HG02852 (cell line): ENCODE measurements at regions not wholly inside any gene's neighbourhood (a gene's known extent, or its start where the extent isn't known, plus 50 kb on each side); places are given as distances from the start of the nearest gene placed in this dataset.
"Not testable (repeated sequence)": the region's sequence is repeated elsewhere in the genome, so short reads cannot be mapped to it uniquely, and the experiment has no call there.

ENCODE experiments used
- ATAC-seq: cut with Tn5 transposase; IDR thresholded peaks from one replicate; pipeline ENCODE4 v1.9.1; 2021; ENCODE audit warnings: mild to moderate bottlenecking, moderate library complexity; ENCODE audit not compliant: unreplicated experiment

DNA sequence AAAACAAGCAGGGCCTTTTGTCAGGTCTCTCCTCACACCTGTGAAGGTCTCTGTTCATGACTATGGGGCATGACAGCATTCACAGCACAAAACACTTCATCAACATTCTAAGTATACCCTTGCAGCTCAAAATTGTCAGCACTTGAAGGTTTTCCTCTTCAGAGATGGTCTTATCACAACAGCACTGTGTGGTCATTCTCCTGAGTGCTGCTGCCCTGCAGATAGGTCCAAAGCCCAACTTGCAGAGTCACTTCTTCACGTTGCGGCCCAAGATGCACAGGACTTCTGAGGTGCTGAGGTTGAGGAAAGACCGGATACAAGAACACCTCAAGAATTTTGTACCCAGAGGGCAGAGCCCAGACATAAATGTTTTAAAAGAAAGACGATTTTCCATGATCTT, 574.5 kb downstream of the UQCRFS1 start:
- ATAC-seq: no peak

DNA sequence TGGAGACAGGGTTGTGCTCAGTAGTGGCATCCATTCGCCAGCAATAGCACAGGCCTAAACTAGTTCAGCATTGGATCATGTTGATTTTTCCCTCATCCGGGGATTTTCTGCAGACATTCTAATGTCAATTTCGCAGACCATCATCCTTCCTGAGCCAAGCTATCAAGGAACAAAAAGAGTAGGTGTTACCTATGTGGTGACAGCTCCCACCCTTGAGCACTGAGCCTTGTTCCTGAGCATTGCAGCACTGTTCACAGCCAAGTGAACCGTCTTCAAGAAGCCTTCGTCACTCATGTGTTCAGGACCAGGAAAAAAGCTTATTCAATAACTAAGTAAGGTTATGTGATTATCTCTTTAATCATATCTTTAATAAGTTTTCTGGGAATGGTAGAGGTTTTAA, 576.2 kb downstream of the UQCRFS1 start:
- ATAC-seq: no peak

GRCh38 chr19:28636016-28636629, 576.8 kb downstream of the UQCRFS1 start:
- no peak for ATAC-seq

- ATAC-seq: no peak
Measured at GRCh38 chr19:28634837-28635236, 578.1 kb downstream of the UQCRFS1 start.

DNA sequence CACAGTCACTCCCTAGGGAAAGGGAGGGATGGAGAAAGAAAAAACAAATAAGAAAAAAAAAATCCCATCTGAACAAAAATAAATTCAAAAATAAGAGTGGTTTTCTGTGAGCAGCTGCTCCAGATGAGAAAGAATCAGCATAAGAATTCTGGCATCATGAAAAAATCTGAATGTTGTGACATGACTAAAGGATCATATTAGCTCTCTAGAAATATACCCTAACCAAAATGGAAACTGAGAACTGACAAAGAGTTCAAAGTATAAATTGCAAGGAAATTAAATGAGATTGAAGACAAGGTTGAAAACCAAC, 579.0 kb downstream of the UQCRFS1 start:
- no peak for ATAC-seq

GRCh38 chr19:28633319-28634018, 579.5 kb downstream of the UQCRFS1 start:
- no peak for ATAC-seq

- ATAC-seq: no peak
Measured at GRCh38 chr19:28632371-28633080, 580.4 kb downstream of the UQCRFS1 start.

DNA sequence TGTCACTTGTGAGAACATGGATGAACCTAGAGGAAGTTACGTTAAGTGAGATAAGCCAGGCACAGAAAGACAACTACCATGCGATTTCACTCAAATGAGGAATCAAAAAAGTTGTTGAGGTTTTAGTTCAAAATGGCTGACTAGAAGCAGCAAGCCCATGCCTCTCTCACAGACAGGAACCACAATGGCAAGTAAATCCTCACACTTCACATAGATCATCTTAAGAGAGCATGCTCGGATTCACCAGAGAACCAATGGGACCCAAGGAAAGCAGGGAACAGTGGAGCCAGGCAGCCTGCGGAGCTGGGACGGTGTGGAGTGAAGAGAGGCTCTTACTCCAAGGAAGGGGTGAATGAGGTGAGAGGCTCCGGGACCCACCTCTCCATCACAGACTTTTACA, 581.0 kb downstream of the UQCRFS1 start:
- no peak for ATAC-seq

- ATAC-seq: no peak
Measured at GRCh38 chr19:28627669-28628068, 585.3 kb downstream of the UQCRFS1 start.

DNA sequence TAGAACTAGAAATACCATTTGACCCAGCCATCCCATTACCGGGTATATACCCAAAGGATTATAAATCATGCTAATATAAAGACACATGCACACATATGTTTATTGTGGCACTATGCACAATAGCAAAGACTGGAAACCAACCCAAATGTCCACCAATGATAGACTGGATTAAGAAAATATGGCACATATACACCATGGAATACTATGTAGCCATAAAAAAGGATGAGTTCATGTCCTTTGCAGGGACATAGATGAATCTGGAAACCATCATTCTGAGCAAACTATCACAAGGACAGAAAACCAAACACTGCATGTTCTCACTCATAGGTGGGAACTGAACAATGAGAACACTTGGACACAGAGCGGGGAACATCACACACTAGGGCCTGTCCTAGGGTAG, 586.5 kb downstream of the UQCRFS1 start:
- ATAC-seq: not testable (repeated sequence)

DNA sequence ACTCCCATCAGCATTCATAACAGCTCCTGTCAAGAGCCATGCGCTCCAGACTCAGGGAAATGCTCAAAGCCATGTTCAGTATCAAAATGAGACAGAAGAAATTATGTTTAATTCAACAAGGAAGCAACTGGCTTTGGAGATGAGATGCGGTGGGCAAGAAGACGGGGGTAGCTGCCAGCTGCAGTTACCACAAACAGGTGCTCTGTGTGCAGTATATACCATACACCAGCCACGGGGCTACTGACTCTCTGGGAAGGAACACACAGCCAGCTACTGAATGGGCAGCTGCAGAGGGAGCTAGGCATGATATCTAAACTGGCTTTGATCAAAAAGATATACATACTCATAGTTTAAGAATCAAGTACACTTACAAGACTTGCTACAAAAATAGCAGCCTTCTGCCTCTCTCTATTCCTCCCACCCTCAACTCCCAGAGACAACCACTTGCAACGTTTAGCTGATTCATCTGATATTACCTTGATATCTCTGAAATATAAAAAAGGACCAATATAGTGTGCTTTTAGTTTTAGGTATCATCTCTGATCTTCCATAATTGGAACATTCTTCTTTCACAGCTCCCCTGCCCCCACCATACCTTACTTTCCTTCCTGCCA, 593.0 kb downstream of the UQCRFS1 start:
- no peak for ATAC-seq

DNA sequence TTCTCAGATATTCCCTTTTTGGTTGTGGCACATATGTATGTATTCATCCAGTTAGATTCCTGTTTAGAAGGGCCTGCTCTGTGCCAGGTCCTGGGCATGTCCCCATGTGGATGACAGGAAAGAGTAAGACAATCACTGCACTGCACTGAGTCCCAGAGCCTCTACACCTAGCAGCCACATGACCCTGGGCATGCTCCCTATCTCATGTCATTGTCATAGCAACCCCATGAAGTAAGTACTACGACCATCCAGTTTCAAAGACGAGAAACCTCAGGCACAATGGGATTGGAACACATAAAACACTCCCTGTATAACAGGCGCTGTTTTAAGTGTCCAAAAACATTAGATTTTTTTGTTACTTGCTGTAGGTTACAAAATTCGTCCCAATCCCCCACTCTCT, 594.4 kb downstream of the UQCRFS1 start:
- no peak for ATAC-seq

GRCh38 chr19:28615966-28616365, 597.0 kb downstream of the UQCRFS1 start:
- no peak for ATAC-seq

DNA sequence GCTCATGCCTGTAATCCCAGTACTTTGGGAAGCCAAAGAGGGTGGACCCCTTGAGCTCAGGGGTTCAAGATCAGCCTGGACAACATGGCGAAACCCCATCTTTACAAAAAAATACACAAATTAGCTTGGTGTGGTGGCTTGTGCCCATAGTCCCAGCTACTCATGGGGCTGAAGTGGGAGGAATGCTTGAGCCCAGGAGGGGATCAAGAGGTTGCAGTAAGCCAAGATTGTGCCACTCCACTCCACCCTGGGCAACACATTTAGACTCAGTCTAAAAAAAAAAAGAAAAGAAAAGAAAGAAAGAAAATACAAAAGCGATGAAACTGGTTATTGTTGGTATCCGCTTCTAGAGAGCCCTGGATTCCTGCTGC, 597.4 kb downstream of the UQCRFS1 start:
- ATAC-seq: no peak

DNA sequence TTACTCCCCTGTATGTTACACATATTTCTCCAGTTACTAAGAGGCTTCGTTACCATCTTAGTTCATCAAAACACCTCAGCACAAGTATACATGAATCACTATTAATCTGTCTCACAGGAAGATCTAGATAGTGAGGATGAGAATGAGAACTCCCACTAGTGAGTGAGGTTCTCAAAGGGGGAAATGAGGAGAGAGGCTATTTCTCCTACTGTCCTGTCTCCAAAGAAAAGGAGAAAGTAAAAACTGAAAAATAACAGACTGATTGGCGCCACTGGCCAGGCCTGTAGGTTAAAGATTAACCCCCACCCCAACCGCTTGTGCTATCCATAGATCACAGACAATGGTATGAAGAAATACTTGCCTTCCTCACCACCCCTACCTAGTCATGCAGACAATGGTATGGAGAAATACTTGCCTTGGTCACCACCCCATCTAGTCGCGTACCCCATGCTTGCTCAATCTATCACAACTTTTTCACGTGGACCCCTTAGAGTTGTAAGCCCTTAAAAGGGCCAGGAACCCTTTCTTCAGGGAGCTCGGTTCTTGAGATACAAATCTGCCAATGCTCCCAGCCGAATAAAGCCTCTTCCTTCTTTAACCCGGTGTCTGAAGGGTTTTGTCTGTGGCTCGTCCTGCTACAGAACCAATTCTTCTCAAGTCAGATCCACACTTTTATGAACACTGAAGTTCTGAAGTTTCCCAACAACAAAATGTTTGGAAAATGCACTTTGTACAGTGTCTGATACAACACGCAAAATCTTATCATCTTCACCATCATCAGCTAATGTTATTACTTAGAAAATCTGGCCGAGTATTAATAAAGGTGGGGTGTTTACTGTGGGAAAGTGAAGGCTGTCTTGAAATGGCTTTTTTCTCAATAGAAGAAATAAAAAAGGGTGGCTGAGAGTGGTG, 598.1 kb downstream of the UQCRFS1 start:
- ATAC-seq: no peak

- ATAC-seq: no peak
Measured at GRCh38 chr19:28612275-28612769, 600.6 kb downstream of the UQCRFS1 start.

DNA sequence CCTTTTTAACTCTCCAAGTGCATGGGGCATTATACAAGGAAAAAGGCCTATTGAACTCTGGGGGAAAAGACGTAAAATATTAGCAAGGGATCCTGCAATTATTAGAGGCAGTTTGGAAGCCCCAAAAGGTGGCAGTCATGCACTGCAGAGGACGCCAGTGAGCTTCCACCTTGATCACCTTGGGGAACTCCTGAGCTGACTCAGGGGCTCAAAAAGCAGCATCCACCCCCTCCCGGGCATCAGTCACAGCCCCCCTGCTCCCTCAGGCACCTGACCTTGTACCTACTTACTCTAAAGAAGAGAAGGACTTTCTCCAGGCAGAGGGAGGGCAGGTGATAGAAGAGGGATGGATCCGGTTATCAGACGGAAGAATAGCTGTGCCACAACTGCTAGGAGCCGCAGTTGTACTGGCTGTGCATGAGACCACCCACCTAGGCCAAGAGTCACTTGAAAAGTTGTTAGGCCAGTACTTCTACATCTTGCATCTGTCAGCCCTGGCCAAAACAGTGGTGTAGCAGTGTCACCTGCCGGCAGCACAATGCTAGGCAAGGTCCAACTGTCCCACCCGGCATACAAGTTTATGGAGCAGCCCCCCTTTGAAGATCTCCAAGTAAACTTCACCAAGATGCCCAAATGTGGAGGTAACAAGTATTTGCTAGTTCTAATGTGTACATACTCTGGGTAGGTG, 601.6 kb downstream of the UQCRFS1 start:
- ATAC-seq: not testable (repeated sequence)

DNA sequence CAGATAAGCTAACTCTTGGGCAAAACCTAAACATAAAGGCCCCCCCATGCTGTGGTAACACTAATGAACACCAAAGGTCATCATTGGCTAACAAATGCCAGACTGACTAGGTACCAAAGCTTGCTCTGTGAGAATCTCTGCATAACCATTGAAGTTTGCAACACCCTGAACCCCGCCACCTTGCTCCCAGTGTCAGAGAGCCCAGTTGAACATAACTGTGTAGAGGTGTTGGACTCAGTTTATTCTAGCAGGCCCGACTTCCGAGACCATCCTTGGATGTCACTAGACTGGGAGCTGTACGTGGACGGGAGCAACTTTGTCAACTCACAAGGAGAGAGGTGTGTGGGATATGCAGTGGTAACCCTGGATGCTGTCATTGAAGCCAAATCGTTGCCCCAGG, 602.2 kb downstream of the UQCRFS1 start:
- no peak for ATAC-seq

DNA sequence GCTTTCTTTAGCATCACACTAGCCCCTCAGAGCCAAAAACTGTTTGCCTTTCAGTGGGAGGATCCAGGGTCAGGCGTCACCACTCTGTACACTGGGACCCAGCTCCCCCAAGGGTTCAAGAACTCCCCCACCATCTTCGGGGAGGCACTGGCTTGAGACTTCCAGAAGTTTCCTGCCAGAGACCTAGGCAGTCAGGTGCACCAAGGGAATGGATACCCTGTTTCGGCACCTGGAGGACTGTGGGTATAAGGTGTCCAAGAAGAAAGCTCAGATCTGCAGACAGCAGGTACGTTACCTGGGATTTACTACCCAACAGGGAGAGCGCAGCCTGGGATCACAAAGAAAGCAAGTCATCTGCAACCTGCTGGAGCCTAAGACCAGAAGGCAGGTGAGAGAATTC, 603.0 kb downstream of the UQCRFS1 start:
- no peak for ATAC-seq

DNA sequence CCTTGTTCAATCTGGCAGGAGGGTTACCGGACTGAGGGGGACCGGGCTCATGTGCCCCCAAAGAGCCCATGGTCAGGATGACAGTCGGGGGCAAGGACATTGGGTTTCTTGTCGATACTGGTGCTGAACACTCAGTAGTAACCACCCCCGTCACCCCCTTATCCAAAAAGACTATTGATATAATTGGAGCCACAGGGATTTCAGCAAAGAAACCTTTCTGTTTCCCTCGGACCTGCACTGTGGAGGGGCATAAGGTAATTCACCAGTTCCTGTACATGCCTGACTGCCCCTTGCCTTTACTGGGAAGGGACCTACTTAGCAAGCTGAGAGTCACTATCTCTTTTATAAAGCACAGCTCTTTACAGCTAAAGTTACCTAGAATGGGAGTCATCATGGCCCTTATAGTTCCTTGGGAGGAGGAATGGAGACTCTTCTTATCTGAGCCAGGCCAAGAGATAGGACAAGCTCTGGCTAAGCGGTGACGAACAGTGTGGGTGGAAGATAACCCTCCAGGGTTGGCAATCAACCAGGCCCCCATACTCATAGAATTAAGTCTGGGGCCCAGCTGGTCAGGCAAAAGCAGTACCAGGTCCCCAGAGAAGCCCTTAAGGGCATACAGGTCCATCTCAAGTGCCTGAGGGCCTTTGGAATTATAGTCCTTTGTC, 603.7 kb downstream of the UQCRFS1 start:
- no peak for ATAC-seq
